H9 (cell line): ENCODE measurements at regions not wholly inside any gene's neighbourhood (a gene's known extent, or its start where the extent isn't known, plus 50 kb on each side); places are given as distances from the start of the nearest gene placed in this dataset.

Source experiments
- DNase-seq: peaks from one replicate; pipeline ENCODE4 v3.0.0-alpha.2; 2017
- H2AFZ ChIP-seq: one replicate; pipeline ENCODE4 v1.6.1; 2013; ENCODE audit warnings: mild to moderate bottlenecking, low read length, control low read depth, moderate library complexity
- H2AK5ac ChIP-seq: 2 replicates; pipeline ENCODE4 v1.6.1; 2013; ENCODE audit warnings: low read length, control low read depth, mixed read lengths; ENCODE audit not compliant: insufficient read length
- H2BK120ac ChIP-seq: one replicate; pipeline ENCODE4 v1.6.1; 2013; ENCODE audit warnings: low read depth, mild to moderate bottlenecking, low read length, control low read depth, inconsistent platforms; ENCODE audit not compliant: poor library complexity, severe bottlenecking
- H2BK12ac ChIP-seq: 2 replicates; pipeline ENCODE4 v1.6.1; 2013; ENCODE audit warnings: low read length, control low read depth, mixed read lengths, low read depth; ENCODE audit not compliant: insufficient read length
- H2BK15ac ChIP-seq: 2 replicates; pipeline ENCODE4 v1.6.1; 2013; ENCODE audit warnings: low read depth, low read length, control low read depth
- H2BK20ac ChIP-seq: one replicate; pipeline ENCODE4 v1.6.1; 2013; ENCODE audit warnings: low read depth, mild to moderate bottlenecking, low read length, control low read depth, inconsistent platforms; ENCODE audit not compliant: poor library complexity, severe bottlenecking
- H2BK5ac ChIP-seq: 2 replicates; pipeline ENCODE4 v1.6.1; 2013; ENCODE audit warnings: low read length, control low read depth, mixed read lengths; ENCODE audit not compliant: insufficient read length
- H3K14ac ChIP-seq: 2 replicates; pipeline ENCODE4 v1.6.1; 2013; ENCODE audit warnings: low read length, control low read depth; ENCODE audit not compliant: insufficient read depth
- H3K18ac ChIP-seq: 2 replicates; pipeline ENCODE4 v1.6.1; 2013; ENCODE audit warnings: low read depth, mild to moderate bottlenecking, mixed read lengths, low read length, control low read depth; ENCODE audit not compliant: insufficient read length
- H3K23ac ChIP-seq: 2 replicates; pipeline ENCODE4 v1.6.1; 2013; ENCODE audit warnings: low read length, control low read depth, mixed read lengths, low read depth; ENCODE audit not compliant: insufficient read length
- H3K23me2 ChIP-seq: 2 replicates; pipeline ENCODE4 v1.6.1; 2013; ENCODE audit warnings: low read depth, mild to moderate bottlenecking, mixed read lengths, low read length, control low read depth; ENCODE audit not compliant: insufficient read length, poor library complexity, severe bottlenecking
- H3K27ac ChIP-seq: 2 replicates; pipeline ENCODE4 v1.5.1; 2013; ENCODE audit warnings: low read length, control low read depth, mixed read lengths, low read depth; ENCODE audit not compliant: insufficient read length
- H3K27me3 ChIP-seq: 2 replicates; pipeline ENCODE4 v1.6.1; 2013; ENCODE audit warnings: low read length, control low read depth, inconsistent platforms; ENCODE audit not compliant: insufficient read depth
- H3K4ac ChIP-seq: 2 replicates; pipeline ENCODE4 v1.6.1; 2013; ENCODE audit warnings: low read depth, mild to moderate bottlenecking, control low read depth, inconsistent platforms, low read length, moderate library complexity
- H3K4me1 ChIP-seq: 2 replicates; pipeline ENCODE4 v1.6.1; 2013; ENCODE audit warnings: low read length, control low read depth, inconsistent platforms; ENCODE audit not compliant: insufficient read depth
- H3K4me2 ChIP-seq: 2 replicates; pipeline ENCODE4 v1.6.1; 2013; ENCODE audit warnings: low read length, control low read depth, mixed read lengths; ENCODE audit not compliant: insufficient read length, insufficient read depth
- H3K56ac ChIP-seq: 2 replicates; pipeline ENCODE4 v1.6.1; 2013; ENCODE audit warnings: low read depth, mild to moderate bottlenecking, mixed read lengths, low read length, control low read depth; ENCODE audit not compliant: insufficient read length
- H3K79me1 ChIP-seq: 2 replicates; pipeline ENCODE4 v1.6.1; 2013; ENCODE audit warnings: low read depth, mild to moderate bottlenecking, moderate library complexity, low read length, control low read depth, inconsistent platforms; ENCODE audit not compliant: insufficient read depth, poor library complexity, severe bottlenecking
- H3K79me2 ChIP-seq: 2 replicates; pipeline ENCODE4 v1.6.1; 2013; ENCODE audit warnings: low read length, control low read depth, inconsistent platforms; ENCODE audit not compliant: insufficient read depth
- H3K9ac ChIP-seq: 2 replicates; pipeline ENCODE4 v1.6.1; 2013; ENCODE audit warnings: low read length, control low read depth, mixed read lengths; ENCODE audit not compliant: insufficient read length; ENCODE audit errors: extremely low read depth
- H3K9me3 ChIP-seq: one replicate; pipeline ENCODE4 v1.6.1; 2013; ENCODE audit warnings: low read depth, low read length, inconsistent platforms; ENCODE audit not compliant: control insufficient read depth
- H3T11ph ChIP-seq: one replicate; pipeline ENCODE4 v1.6.1; 2013; ENCODE audit warnings: mild to moderate bottlenecking, low read length, control low read depth, inconsistent platforms
- H4K20me1 ChIP-seq: one replicate; pipeline ENCODE4 v1.6.1; 2013; ENCODE audit not compliant: control insufficient read depth, insufficient read length, insufficient read depth
- H4K5ac ChIP-seq: 2 replicates; pipeline ENCODE4 v1.6.1; 2013; ENCODE audit warnings: low read depth, mild to moderate bottlenecking, mixed read lengths, low read length, control low read depth; ENCODE audit not compliant: insufficient read length
- H4K8ac ChIP-seq: replicated peaks from 2 replicates; pipeline ENCODE4 v1.6.1; 2013; ENCODE audit warnings: low read length, control low read depth, mixed read lengths, low read depth; ENCODE audit not compliant: insufficient read length
- H4K91ac ChIP-seq: 2 replicates; pipeline ENCODE4 v1.6.1; 2013; ENCODE audit warnings: low read depth, mild to moderate bottlenecking, moderate library complexity, mixed read lengths, low read length, control low read depth; ENCODE audit not compliant: insufficient read length
- H3K27ac Mint-ChIP-seq, 3 experiments: 2 replicates in 2 of 3; 3 replicates in 1 of 3; pipeline ENCODE4 v1.8.0; 2020 to 2021; ENCODE audit warnings: mixed read lengths in 3 of 3, mild to moderate bottlenecking in 1 of 3, moderate library complexity in 1 of 3
- H3K27me3 Mint-ChIP-seq: 2 replicates; pipeline ENCODE4 v1.8.0; 2021; ENCODE audit warnings: low read depth, mild to moderate bottlenecking, moderate library complexity, mixed read lengths
- H3K36me3 Mint-ChIP-seq, 3 experiments: 2 replicates in 2 of 3; 3 replicates in 1 of 3; pipeline ENCODE4 v1.8.0; 2020 to 2021; ENCODE audit warnings: low read depth in 3 of 3, mixed read lengths in 3 of 3; ENCODE audit not compliant: insufficient read depth in 1 of 3
- H3K4me1 Mint-ChIP-seq, 2 experiments: 2 replicates each; pipeline ENCODE4 v1.8.0; 2020; ENCODE audit warnings: mixed read lengths in 2 of 2
- H3K4me3 Mint-ChIP-seq, 2 experiments: 2 replicates in 1 of 2; 3 replicates in 1 of 2; pipeline ENCODE4 v1.8.0; 2020 to 2021; ENCODE audit warnings: mild to moderate bottlenecking in 2 of 2, mixed read lengths in 2 of 2, moderate library complexity in 1 of 2
- H3K9me3 Mint-ChIP-seq, 2 experiments: 2 replicates in 1 of 2; 3 replicates in 1 of 2; pipeline ENCODE4 v1.8.0; 2020; ENCODE audit warnings: mild to moderate bottlenecking in 2 of 2, mixed read lengths in 2 of 2, moderate library complexity in 1 of 2
- WGBS: extraction: QIAGEN DNeasy Blood & Tissue Kit; methylation state at CpG from one replicate; pipeline ENCODE4 v1.1.7; 2013; ENCODE audit warnings: missing lambda C conversion rate, low lambda C conversion rate, mixed read lengths; ENCODE audit not compliant: insufficient read length; ENCODE audit errors: extremely low coverage; 5-methylcytosine and 5-hydroxymethylcytosine counted together
- TF ChIP-seq, protein P1 (sequence below): fragments of 200-600 bp; sonication (generic); conservative IDR thresholded peaks from 3 replicates; pipeline ENCODE4 v1.8.0; 2021; ENCODE audit warnings: antibody characterized with exemption, mild to moderate bottlenecking

DNA sequence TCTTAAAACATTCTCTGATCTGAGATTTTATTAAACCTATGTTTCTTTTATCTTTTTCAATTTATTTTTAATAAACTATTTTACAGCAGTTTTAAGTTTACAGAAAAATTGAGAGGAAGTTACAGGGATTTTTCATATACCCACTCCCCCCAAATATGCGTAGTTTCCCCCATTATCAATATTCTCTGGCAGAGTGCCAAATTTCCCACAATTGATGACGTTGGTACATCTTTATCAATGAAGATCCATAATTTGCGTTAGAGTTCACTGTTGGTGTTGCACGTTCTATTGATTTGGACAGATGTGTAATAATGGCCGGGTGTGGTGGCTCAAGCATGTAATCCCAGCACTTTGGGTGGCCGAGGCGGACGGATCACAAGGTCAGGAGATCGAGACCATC is 1063.0 kb upstream of the ATXN8OS start:
- WGBS, result no CpG with 5 or more reads among the region's 9 CpGs

More for the DNA sequence above, 1063.0 kb upstream of the ATXN8OS start:
- Histone ChIP-seq H2AFZ (no peak overlapping the region), H4K8ac (no peak overlapping the region), H3K4me1 (no peaks in the 10 kb centered on the region), H3K79me1 (no peaks in the 10 kb centered on the region), H2BK5ac (no peak overlapping the region), H2BK12ac (no peak overlapping the region), H3K18ac (no peak overlapping the region), H3K9ac (no peak overlapping the region), H3K9me3 (no peaks in the 10 kb centered on the region), H3K56ac (no peak overlapping the region), H2AK5ac (no peak overlapping the region), H2BK120ac (no peak overlapping the region), H2BK15ac (no peak overlapping the region), H3K79me2 (no peaks in the 10 kb centered on the region), H3K23me2 (no peaks in the 10 kb centered on the region), H3T11ph (no peak overlapping the region), H3K27me3 (no peaks in the 10 kb centered on the region), H3K27ac (no peak overlapping the region), H4K91ac (no peak overlapping the region), H3K23ac (no peak overlapping the region), H3K4me2 (no peak overlapping the region), H2BK20ac (no peak overlapping the region), H4K5ac (no peak overlapping the region), H4K20me1 (no peaks in the 10 kb centered on the region), H3K4ac (no peak overlapping the region), H3K14ac (no peak overlapping the region)
- H3K36me3 Mint-ChIP-seq, result peaks cover 0 to 5% (median under 1%) of the 10 kb centered on the region in 3 experiments; a peak in 3 of 7 replicates
- H3K4me3 Mint-ChIP-seq, result no peak overlapping the region
- H3K27ac Mint-ChIP-seq, result no peak overlapping the region
- H3K4me1 Mint-ChIP-seq, result peaks cover 8 to 11% of the 10 kb centered on the region in 2 experiments
- DNase-seq, result no peak
- peaks cover 0 to under 1% of the 10 kb centered on the region in 2 experiments; a peak in 1 of 5 replicates for H3K9me3 Mint-ChIP-seq
- no peaks in the 10 kb centered on the region for H3K27me3 Mint-ChIP-seq
- TF ChIP-seq, protein P1, sequence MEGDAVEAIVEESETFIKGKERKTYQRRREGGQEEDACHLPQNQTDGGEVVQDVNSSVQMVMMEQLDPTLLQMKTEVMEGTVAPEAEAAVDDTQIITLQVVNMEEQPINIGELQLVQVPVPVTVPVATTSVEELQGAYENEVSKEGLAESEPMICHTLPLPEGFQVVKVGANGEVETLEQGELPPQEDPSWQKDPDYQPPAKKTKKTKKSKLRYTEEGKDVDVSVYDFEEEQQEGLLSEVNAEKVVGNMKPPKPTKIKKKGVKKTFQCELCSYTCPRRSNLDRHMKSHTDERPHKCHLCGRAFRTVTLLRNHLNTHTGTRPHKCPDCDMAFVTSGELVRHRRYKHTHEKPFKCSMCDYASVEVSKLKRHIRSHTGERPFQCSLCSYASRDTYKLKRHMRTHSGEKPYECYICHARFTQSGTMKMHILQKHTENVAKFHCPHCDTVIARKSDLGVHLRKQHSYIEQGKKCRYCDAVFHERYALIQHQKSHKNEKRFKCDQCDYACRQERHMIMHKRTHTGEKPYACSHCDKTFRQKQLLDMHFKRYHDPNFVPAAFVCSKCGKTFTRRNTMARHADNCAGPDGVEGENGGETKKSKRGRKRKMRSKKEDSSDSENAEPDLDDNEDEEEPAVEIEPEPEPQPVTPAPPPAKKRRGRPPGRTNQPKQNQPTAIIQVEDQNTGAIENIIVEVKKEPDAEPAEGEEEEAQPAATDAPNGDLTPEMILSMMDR, result no peak
